ENCODE measurements at regions not wholly inside any gene's neighbourhood (a gene's known extent, or its start where the extent isn't known, plus 50 kb on each side); places are given as distances from the start of the nearest gene placed in this dataset.

DNA sequence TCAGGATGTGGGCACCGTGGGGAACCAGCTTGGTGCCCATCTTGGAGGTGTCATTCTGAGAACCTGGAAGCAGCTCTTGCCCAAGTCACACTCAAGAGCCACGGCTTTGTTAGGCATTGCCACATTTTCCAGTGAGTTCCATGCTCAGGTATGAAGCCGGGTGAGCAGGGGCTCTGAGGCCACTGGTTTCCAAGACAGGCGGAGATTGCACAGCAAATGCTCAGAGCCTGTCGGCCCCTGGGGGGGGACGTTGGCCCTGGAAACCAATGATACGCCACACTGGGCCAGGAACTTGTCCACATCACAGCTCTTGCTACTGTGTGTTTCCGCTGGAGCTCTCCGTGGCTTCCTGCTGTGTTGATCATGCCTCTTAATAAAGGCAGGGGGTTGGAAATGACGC lies 52.5 kb upstream of the SALL3 start:
- TF ChIP-seq, protein P1, sequence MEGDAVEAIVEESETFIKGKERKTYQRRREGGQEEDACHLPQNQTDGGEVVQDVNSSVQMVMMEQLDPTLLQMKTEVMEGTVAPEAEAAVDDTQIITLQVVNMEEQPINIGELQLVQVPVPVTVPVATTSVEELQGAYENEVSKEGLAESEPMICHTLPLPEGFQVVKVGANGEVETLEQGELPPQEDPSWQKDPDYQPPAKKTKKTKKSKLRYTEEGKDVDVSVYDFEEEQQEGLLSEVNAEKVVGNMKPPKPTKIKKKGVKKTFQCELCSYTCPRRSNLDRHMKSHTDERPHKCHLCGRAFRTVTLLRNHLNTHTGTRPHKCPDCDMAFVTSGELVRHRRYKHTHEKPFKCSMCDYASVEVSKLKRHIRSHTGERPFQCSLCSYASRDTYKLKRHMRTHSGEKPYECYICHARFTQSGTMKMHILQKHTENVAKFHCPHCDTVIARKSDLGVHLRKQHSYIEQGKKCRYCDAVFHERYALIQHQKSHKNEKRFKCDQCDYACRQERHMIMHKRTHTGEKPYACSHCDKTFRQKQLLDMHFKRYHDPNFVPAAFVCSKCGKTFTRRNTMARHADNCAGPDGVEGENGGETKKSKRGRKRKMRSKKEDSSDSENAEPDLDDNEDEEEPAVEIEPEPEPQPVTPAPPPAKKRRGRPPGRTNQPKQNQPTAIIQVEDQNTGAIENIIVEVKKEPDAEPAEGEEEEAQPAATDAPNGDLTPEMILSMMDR (optimal IDR thresholded peaks at IDR 0.05 in 1 of 3, IDR thresholded peaks at IDR 0.05 in 1 of 3, conservative IDR thresholded peaks at IDR 0.05 in 1 of 3; ENCODE audit: extremely low read depth in 1 of 3, insufficient read depth in 2 of 3, low read length in 3 of 3), result no peak
- no peak for TF ChIP-seq EZH2 (IDR thresholded peaks at IDR 0.05; ENCODE audit: low read length)

Data from keratinocyte (primary cell).